ENCODE measurements at regions not wholly inside any gene's neighbourhood (a gene's known extent, or its start where the extent isn't known, plus 50 kb on each side); places are given as distances from the start of the nearest gene placed in this dataset.

GRCh38 chr7:10104292-10104691, 869.4 kb upstream of the PHF14 start:
- DNase-seq (ENCODE audit: low spot score): no peak

DNA sequence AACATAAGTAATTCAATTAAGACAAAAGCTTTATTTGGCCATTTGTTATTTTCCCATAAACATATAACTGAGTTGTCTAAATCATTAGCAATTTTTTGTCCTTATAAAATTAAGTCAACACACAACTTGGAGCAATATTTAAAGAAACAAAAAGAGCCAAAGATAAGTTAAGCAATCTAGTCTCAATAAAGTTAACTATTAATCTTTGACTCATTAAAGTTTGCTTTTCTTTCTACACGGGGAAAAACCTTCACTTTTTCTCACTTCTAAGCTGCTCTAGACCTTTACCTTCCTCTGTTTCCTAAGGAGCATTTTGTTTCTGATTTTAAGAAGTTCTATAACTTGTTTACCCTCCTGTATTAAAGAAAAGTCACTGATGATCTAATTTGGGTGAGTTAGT, 867.1 kb upstream of the PHF14 start:
- DNase-seq (ENCODE audit: low spot score): no peak

GRCh38 chr7:10116511-10116910, 857.2 kb upstream of the PHF14 start:
- DNase-seq (ENCODE audit: low spot score): no peak

DNA sequence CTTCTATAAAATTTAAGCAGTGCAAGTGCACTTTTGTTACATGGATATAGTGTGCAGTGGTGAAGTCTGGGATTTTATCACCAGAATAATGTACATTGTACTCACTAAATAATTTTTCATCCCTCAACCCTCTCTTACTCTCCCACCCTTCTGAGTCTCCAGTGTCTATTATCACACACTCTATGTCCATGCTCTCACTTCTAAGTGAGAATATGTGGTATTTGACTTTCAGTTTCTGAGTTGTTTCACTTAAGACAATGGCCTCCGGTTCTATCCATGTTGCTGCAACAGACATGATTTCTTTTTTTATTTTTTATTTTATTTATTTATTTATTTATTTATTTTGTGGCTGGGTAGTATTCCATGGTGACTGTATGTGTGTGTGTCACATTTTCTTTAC, 855.9 kb upstream of the PHF14 start:
- DNase-seq (ENCODE audit: low spot score): no peak

DNA sequence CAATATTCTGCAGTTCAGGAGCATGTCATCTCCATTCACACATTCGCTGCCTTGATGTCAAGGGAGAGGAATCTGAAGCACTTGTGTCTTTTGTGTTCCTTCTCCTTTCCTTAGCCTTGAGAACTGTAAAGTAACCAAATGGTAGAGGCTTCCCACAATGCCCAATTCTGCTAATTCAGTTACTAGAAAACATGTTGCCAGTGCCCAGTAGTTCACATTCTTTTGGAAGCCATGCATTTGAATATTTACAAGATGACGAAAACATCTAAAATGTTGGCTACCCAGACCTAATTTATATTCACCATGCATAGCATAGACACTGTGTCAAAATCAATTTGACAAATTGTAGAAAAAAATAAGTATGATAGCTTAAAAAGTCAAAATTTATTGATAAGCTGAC, 852.7 kb upstream of the PHF14 start:
- no peak for DNase-seq (ENCODE audit: low spot score)

- DNase-seq (ENCODE audit: low spot score): no peak
These were observed 852.0 kb upstream of the PHF14 start for GRCh38 chr7:10121631-10122030.

GRCh38 chr7:10122551-10123100, 851.0 kb upstream of the PHF14 start:
- no peak for DNase-seq (ENCODE audit: low spot score)

GRCh38 chr7:10128748-10129147, 844.9 kb upstream of the PHF14 start:
- DNase-seq (ENCODE audit: low spot score): no peak

DNA sequence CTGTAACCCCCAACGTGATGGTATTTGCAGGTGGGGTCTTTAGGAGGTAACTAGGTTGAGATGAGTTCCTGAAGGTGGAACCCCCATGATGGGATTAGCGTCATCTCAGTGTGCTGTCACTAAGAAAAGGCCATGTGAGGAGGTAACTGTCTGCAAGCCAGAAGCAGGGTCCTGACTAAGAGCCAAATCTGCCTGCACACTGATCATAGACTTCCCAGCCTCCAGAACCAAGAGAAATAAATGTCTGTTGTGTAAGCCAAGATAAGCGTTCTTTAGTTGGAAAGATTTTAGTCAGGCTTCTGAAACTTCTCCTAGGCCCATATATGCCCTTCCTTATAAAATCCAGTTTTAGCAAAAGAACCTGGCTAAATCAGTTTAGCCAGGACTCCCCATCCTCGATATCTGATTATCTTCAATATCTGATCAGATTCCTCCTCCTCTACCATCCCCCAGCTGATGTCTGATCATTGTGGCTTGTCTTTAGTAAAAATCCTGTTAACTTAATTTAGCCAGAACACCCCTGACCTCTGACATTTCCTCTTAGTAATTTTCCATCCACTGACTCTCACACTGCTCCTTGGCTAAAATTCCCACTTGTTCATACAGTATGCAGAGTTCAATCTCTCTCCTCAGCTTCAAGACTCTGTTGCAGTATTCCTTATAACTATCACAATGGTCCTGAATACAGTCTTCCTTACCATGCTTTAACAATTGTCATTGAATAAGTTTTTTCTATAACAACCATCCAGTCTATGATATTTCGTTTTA, 835.4 kb upstream of the PHF14 start:
- DNase-seq (ENCODE audit: low spot score): no peak

DNA sequence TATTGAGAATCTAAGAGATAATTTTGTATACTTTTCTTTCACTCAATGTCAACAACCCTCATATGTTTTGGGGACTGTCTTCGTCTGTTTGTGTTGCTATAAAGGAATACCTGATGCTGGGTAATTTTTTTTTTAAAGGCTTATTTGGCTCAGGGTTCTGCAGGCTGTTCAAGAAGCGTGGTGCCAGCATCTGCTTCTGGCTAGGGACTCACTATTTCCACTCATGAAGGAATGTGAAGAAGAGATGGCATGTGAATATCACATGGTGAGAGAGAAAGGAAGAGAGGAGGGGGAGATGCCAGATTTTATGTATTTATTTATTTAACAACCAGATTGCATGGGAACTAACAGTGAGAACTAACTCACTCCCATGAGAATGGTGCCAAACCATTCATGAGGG, 827.4 kb upstream of the PHF14 start:
- DNase-seq (ENCODE audit: low spot score): no peak

DNA sequence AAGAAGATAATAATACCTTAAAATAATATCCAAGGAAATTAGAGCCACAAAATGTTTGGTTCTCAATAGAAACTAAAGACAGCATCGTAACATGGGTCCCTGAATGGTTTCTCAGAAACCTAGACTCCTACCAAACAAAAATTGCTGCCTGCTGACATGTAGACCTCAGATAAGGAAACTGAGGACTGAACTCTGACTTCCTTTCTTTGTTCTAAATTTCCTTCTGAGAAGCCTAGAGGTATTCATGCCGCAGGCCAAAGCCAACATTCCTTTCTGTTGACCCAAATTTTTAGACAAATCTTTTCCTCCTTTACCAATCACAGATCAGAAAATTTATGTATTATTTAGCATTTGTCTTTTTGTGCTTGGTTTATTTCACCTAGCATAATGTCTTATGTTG, 816.7 kb upstream of the PHF14 start:
- no peak for DNase-seq (ENCODE audit: low spot score)

DNA sequence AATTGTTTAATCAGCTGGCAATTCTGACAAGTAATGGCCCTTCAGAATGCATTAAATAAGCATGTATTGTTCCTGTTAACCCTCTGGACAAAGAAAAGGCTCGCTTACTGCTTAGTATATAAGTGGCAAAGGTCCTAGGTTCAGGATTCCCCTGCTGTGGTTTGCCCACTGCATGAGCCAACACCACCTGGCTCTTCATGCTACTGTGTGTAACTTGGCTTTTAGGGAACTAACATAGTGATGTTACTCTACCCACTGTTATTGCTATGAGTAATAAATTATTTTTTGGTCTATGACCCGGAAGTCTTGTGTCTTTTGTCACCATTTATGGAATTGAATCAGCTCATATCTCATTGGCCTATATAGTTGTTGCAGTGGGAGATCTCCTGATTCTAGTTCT, 791.7 kb upstream of the PHF14 start:
- DNase-seq (ENCODE audit: low spot score): no peak

- DNase-seq (ENCODE audit: low spot score): no peak
These were observed 781.6 kb upstream of the PHF14 start for GRCh38 chr7:10192074-10192473.

- DNase-seq (ENCODE audit: low spot score): no peak
These were observed 768.0 kb upstream of the PHF14 start for GRCh38 chr7:10205696-10206095.

- DNase-seq (ENCODE audit: low spot score): no peak
These were observed 763.7 kb upstream of the PHF14 start for GRCh38 chr7:10210000-10210399.

DNA sequence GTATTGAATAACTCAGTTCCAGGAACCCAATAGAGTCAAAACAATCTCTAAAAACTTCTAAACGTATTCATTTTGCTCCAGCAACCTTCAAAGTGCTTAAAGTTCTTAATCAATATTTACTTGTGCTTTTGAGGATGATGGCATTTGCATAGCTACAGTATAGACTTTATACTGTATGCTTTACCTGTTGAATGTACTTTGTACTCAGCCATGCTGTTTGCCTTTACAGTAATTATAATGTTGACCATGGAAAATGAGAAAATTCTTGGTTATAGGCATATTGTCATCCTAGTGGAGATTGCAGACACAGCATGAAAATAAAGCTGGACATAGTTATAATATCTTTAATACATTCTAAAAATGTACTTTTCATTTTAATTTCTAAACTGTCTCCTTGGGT, 762.7 kb upstream of the PHF14 start:
- DNase-seq (ENCODE audit: low spot score): no peak

DNA sequence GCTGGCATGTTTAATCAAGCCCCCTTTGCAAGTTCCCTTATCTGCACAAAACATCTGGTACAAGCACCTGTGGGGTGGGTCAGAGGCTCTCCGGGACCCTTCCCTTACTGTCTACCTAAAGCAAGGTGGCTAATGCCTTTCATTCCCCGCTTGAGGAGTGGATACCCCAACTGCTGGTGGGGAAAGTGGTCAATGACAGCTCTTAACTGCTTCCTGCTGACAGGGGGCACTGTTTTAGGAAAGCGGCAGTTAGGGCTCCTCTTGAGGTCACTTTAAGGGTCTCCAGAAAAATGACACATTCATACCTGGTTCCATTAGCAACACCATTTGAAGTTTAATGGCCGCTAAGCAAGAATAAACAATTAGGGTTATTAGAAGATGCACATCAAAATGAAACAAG, 761.8 kb upstream of the PHF14 start:
- no peak for DNase-seq (ENCODE audit: low spot score)

DNA sequence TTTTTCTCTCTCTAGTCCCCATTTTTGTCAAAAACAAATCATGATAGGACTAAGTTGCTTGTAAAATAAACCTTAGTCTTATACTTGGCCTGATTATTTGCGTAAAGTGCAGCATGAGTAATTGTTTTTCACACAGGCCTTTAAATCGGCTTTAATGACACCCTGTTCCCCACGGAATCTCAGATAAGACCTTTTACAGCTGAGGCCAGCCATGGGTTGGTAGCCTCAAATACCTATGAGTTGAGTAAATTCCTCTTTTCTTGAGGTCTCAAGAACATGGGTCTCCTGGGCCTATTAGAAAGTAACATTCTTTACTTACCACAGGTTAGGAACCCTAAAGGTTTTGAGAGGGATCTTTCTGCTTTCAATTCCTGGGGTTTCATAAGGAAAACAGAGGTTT, 761.0 kb upstream of the PHF14 start:
- DNase-seq (ENCODE audit: low spot score): no peak

DNA sequence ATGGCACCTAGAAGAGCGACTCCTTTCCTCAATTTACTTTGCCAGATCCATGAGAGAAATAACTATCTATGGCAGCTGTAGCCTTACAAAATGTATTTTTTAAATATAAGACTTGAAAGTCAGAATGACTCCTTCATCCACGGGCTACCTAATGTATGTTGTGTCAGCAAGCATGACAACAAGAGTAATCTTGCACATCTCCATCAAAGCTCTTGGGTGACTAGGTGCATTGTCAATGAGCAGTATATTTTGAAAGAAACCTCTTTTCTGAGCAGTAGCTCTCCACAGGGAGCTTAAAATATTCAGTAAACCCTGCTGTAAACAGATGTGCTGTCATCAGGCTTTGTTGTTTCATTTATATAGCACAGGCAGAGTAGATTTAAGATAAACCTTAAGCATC, 757.2 kb upstream of the PHF14 start:
- no peak for DNase-seq (ENCODE audit: low spot score)

DNA sequence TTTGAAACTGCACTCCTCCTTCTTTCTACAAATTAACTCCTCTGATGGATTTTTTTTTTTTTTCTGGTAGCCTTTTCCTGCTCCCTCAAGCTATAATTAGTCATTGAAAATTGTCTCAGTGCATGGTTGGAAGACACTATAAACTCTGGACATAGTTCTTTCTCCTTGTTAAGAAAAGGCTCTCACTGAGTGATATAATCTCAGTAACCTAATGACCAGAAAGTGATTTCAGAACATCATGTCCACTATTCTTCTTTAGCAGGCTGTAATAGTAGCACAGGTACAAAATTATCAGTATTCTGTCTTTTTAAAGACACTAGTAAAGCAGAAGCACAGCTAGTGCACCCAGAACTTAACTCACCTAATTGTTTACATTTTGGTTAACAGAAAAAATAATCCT, 752.6 kb upstream of the PHF14 start:
- no peak for DNase-seq (ENCODE audit: low spot score)

DNA sequence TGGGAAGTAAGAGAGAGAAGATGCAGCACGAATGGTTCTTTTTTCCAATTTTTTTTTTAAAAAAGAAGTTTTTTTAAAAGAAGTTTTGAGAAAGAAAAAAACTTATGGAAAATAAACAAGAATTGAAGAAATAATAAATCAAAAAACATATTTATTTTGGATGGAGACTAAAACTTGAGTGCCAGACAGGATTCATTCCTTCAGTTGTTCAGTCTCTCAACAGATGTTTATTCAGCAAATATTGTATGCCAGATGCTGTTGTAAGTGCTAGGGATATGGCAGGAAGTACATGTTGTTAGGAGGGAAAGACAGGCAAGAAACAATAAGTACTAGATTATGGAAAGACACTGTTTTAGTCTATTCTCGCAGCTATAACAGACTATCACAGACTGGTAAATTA, 750.7 kb upstream of the PHF14 start:
- DNase-seq (ENCODE audit: low spot score): no peak

DNA sequence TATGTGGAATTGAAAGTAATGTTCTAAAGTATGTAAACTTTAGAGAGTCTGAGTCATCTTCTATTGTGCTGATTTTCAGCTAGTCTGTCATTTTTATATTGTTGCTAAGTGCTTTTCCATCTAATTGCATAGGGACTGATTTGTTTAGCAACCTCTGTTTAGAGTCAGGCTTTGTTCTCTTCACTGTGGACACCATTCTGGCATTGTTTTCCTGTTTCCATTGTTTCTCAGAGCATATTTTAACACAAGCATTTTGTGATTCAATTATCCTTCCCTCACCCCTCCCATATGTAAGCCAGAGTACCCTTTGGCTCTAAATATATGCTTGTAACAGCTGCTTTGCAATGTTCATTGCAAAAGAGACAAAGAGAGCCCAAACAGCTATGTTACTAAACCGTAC, 748.4 kb upstream of the PHF14 start:
- no peak for DNase-seq (ENCODE audit: low spot score)

DNA sequence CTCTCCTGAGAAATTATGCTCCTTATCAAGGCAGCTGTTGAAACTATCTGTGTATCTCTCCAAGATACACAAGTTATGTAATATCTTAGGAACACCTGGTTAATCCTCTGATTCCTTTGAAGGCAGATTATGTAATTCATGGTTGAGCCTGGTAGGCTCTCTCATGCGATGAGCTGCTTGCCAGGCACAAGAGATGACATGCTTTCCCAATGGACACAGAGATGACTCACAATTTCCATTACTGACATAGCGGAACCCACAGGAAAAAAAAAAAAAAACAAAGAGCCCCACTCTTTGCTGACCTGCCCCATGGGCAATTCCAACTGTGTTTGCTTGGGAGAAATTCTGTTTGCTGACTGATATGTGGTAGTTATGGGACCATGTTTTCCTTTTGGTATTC, 736.4 kb upstream of the PHF14 start:
- DNase-seq (ENCODE audit: low spot score): no peak

DNA sequence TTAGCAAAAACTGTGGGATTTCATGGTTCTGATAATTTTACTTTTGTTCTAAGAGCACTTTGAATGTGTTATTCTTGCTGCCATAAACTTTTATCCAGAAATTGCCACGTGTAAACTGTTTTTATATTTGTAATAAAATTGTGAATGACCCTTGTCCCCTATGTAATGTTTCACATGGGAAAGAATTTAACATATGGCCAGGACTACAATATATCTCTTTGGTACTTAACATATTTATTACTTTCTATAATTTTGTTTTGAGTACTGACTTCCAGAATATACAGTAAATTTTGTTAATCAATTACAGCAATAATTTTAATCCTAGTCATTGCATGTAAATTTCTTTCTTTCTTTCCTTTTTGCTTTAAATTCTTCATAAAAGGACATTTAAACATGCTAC, 735.0 kb upstream of the PHF14 start:
- no peak for DNase-seq (ENCODE audit: low spot score)
